ENCODE measurements at regions not wholly inside any gene's neighbourhood (a gene's known extent, or its start where the extent isn't known, plus 50 kb on each side); places are given as distances from the start of the nearest gene placed in this dataset.

- TF ChIP-seq CTCF (conservative IDR thresholded peaks at IDR 0.05; ENCODE audit: low read length) (no peak), EZH2phosphoT487 (IDR thresholded peaks at IDR 0.05; ENCODE audit: borderline replicate concordance, low read depth, low read length) (no peak)
Observed at GRCh38 chr3:159657629-159658028, 331.0 kb upstream of the IL12A start.

All from OCI-LY7 (cell line).